HG02759 (cell line): ENCODE measurements at regions not wholly inside any gene's neighbourhood (a gene's known extent, or its start where the extent isn't known, plus 50 kb on each side); places are given as distances from the start of the nearest gene placed in this dataset.
"Not testable (repeated sequence)": the region's sequence is repeated elsewhere in the genome, so short reads cannot be mapped to it uniquely, and the experiment has no call there.

Experiments used
- ATAC-seq: cut with Tn5 transposase; IDR thresholded peaks from one replicate; pipeline ENCODE4 v1.9.1; 2021; ENCODE audit warnings: mild to moderate bottlenecking, moderate library complexity; ENCODE audit not compliant: unreplicated experiment

DNA sequence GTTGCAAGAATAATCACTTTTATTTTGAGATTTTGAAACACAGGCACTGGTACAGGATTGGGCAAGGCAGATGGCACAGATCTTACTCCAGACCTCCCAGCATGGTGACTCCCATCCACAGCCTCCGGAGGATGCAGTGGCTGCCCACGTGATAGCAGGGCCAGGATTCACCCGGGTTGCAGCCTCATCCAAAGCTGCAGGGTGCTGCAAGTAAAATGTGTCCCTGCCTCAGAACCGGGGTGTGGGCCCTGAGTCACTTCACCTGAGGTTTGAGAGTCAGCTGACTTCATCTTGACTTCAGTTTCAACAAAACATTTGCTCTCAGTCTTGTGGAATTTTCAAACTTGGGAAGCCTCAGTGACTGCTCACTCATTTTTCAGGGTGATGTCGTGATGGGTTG, 201.9 kb downstream of the FGF9 start:
- ATAC-seq: no peak

DNA sequence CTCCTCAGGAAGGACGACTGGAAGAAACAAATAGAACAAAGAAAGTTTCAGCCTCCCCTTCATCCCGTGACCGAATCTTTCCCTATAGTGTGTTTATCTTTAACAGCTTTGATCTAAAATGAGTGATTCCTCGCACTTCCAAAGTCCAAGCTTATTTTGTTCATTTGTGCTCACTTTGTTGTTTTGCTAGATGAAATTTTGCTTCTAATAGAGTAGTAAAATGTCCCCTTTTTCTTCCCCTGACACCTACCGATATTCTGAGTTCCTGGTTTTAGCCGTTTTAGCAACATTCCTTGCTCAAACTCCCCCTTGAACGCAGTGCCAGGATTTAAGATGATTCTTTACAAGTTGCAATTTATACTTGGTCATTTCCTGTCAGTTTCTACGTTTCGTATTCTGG, 204.2 kb downstream of the FGF9 start:
- no peak for ATAC-seq

DNA sequence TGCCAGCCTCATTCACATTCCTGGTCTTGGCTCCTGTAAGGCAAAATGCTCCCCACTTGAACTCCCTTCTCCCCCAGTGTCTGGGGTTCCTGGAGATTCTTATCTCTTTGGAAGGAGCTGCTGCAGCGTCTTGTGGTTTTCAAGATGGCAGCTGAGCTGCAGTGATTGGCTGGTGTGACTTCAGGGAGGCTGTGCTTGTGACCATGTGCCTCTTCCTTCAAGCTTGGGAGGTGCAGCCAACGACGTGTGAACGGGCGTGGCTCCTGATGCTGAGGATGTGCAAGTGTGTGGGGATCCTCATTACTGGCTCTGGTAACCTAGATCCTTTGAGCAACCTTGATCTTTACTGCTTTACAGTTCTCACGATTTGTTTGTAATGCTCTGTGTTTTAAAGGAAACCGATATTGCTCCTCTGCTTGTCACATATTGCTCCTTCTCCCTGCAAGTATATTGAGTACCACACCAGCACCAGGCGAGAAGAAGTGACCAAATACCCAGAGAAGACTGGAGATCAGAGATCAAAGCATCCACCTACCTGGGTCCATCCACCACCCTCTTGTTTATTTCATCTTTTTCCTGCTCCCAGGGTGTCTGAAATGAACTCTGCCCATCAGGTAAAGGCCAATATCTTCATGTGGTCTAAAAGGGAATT, 208.5 kb downstream of the FGF9 start:
- ATAC-seq: no peak

DNA sequence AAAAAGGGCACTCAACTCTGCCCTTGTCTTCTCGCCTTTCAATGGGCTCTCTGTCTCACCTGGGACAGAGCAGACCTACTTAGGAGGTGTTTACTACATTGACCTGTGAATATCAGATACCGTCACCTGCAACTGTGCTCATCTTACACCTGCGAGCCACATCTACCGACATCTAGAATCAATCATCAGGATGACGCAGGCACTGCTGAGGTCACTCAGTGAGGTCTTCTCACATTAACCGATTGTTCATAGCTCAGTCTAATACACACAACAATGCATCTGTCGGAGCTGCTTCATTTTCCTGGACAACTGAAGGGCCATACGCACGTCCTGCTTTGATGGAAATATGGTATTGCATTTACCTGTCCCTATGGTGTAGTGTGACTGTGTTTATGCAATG, 211.9 kb downstream of the FGF9 start:
- no peak for ATAC-seq

DNA sequence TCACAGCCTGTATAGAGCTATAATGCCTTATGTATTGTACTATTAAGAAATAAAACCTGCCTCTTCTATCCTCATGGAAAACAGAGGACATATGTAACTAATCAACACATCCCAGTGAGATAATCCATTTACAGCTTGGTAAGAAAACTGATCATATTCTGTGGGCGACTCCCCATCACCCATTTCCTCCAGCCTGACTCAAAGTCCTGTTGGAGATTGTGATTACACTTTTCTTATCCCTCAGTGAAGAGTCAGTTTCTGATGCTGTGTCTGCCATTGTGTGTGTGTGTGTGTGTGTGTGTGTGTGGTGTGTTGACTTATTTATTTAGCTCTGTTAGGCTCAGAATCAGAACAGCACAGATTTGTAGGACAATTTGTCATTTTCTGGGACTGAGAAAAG, 212.8 kb downstream of the FGF9 start:
- no peak for ATAC-seq

DNA sequence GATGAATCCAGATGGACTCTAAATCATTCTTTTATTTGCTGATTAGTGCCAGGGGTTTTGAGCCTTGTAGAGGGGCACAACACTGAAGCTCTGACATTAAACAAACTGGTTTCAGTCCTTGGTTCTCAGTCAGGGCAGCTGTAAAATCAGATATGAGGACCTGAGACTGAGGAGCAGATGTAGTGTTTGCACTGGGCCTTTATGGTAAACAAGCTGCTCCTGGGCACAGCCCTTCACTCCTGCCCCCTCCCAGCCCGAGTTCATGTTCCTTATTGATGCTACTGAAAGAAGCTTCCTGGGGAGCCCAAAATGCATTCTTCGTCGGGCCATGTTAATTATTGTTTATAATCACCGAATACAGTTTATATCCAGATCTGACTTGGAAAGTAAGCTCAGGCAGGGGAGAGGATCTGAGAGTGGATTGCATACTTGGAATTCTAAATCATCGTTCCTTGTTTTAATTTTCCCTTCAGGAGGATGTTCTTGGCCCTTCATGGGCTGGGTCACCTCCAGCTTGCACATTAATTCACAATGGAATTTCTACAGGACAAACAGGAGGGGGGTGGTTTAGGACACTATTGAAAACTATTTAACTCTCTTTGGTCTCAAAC, 213.5 kb downstream of the FGF9 start:
- no peak for ATAC-seq

DNA sequence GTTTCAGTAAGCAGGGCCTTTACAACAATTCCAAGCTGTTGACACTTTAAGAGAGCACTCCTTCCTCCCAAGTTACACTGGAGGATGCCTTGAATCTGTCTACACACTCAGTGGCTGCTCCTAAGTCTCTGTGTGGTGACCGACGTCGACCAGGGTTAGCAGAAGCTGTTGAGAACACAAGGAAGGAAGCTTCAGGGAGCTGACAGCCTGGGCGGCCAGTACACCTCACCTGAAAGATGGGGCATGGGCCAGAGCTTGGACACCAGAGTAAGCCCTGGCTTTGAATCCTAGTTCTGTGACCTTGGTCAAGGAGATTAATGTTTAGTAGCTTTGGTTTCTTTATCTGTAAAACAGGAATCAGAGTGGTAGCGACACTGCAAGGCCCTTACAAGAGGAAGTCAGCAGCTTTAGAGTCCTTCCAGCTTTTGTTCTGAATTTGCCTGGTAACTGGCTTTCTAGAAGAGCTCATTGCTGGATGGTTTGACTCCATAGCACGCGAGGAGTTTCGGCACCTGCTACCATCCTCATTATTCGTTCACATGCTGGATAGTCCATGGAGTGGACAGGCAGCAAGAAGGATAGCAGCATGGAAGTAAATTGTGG, 214.2 kb downstream of the FGF9 start:
- no peak for ATAC-seq

DNA sequence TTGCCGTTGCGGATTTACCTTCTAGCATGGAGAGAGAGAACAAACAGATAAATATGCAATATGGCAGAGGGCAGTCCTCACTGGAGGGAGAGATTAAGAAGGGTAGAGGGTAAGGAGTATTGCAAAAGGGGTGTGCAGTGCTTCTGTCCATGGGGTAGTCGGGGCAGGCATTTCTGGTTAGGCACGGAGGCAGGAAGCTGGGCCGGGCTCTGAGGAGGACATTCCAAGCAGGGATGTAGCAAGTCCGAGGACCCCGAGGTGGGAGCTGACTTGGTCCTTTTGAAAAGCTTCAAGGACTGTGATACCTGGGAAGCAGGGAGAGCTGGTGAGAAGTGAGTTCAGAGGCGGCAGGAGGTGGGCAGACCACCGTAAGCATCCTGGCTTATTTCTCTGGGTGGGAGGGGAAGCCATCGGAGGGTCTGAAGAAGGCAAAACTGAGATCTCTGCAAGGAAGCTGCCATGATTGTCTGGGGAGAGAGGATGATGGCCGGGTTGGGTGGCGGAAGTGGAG, 214.9 kb downstream of the FGF9 start:
- ATAC-seq: no peak

DNA sequence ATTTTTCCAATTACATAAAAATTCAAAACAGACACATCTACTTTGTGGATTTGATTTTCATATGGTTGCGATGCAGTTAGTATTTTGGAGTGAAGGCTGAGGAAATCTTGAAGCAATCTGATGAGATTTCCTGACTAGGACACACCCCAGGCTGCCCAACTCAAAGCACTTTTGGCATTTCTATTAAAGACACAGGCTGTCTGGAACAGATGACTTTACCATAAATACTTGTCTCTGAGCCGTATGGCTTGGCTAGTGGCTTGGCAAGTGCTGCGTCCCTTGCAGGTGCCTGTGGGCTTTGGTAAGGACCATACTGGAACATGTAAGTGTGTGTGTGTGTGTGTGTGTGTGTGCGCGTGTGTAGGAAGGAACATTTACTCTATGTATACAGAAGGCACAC, 218.8 kb downstream of the FGF9 start:
- no peak for ATAC-seq

DNA sequence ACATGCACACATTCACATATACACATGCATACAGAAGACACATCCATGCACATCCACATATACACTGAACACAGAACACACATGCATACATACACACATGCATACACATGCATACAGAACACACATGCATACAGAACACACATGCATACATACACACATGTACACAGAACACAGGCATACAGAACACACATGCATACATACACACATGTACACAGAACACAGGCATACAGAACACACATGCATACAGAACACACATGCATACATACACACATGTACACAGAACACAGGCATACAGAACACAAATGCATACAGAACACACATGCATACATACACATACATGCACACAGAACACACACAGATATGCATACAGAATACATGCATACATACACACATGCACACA, 219.3 kb downstream of the FGF9 start:
- not testable (repeated sequence) for ATAC-seq

DNA sequence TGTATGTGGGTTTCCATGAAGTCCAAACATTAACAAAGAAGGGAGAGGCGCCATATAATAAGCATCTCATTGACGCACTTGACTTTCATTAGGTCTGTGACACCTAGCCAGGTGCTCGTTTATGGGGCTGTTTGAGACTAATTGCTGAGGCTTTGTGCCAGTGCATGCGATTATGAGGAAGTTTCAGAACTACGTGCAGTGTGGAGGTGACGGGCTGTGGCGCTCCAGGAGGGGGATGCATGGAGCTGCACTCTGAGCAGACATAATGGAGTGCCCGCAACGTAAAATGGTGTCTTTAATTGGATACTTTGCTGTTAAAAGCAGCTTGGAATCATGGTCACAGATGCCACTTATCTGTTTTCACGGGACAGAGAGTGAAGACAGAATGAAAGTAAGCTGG, 223.2 kb downstream of the FGF9 start:
- no peak for ATAC-seq

DNA sequence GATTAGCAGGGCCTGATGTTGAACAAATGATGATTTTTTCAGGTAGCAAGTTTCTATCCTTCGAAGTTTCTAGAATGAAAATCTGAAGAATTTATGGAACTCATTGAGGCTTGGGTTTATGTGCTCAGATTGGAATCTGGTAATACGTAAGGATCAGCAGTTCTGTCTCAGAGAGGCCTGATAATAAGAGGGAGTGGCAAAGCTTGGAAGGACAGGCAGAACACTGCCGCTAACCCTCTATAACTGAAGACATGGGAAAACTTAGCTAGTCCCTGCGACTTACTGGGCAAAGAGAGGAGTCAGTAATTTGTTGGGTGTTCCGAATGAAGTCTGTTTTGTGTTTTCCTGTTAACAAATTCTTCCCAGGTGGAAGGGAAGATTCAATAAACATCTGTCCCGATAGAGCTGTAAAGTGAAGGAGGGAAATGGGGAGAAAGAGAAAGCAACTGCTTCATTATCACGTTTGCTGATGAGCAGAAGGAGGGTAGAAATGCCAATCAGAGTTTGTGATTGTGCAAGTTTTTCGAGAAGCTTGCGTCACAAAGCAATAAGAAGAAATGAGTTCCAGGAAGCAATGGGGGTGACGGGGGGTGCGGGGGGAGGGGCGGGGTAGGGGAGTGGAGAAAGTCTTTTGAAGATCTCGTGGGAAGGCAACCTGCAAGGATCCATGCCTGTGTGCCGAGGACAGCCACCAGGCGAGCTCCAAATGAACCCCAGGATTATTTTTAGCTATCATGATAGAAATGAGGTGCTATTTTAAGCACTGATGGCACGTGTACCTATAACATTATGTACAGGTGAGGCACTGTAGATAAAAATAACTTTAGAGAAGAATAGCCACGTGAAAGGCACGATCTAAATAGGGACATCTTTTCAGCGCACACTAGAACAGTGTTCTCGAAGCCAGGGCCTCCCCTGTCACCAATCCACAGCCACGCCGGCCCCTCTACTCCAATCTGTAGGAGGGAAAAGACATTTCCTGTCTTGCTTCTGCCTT, 224.1 kb downstream of the FGF9 start:
- no peak for ATAC-seq

DNA sequence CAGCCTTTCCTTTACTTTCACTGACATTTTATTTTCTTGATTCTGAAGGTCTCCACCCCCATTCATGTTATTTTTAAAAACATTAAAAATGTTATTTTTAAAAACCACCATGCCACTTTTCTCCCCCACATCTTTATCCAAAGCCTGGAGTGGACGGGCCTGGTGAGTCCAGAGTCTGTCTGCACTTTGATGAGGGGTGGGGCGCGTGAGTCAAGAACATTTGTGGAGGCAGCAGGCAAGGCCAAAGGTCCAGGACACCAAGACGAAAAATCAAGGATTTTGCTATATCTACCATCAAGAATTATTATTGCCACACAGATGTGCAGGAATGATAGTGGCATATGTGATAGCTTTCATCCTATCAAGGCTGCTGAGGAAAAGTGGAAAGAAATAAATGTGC, 224.9 kb downstream of the FGF9 start:
- no peak for ATAC-seq

DNA sequence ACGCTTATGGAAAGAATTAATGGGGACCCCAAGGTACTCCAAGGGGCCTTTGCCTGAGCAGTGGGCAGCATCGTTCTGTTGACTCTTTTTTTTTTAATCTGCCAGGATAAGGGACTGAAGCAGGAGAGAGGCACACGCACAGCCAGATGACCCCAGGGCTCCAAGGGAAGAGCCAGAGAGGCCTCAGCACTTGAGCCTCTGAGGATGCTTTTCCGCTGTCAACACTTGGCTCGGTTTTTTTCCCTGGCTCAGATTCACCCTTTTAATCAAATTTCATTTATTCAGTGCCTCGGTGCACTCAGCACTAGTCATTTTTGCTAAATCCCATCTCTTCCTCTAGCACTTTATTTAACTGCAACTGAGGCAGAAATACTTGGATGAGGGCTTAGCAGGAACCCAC, 226.3 kb downstream of the FGF9 start:
- no peak for ATAC-seq

DNA sequence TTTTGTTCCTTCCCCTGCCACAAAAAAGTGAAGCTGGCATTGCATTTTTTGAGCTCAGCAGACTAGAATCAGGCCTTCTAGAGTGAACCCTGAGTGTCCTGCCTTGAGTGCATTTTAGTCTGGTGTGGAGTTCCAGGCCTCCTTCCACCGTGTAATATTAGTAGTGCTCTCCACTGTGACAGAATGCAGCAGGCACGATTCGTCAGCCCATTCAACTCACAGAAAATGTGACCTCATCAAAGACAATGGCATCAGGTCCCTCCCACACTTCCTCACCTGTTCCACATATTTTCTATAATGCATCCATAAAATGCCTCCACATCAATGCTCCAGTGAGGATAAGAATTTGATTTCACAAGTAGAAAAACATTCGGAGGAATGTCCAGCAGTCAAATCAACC, 227.6 kb downstream of the FGF9 start:
- no peak for ATAC-seq

DNA sequence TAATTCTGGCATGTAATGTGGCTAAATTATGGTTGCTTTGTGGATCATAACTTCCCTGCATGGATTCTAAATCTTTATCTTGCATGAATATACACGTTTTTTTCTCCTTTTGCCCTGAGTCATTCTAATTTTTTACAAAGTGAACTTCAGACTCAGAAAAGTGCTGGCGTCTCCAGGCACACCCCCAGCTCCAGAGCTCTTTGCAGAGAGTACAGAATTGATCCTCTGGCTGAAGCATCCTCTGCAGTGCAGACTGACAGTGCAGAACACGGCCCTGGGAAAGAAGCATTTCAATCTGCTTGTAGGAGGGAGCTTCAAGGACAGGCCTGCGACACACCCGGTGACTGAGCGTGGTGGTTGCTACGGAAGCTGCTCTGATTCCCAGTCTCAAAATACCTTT, 228.1 kb downstream of the FGF9 start:
- no peak for ATAC-seq

DNA sequence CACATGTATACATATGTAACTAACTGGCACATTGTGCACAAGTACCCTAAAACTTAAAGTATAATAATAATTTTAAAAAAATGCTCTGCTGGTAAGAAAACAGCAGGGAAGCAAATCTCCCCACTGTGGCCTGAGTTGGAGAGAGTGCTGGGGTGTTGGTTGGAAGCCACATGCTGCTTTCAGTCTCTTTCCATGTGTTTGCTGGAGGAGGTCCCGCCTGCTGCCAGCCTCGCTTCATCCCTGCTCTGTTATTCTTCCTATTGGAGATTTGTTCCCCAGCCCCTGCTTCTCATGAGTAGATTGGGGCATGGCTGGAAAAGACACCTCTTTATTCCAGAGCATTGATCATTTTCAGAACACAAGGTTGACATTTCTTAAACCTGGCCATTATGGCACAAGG, 230.5 kb downstream of the FGF9 start:
- no peak for ATAC-seq

DNA sequence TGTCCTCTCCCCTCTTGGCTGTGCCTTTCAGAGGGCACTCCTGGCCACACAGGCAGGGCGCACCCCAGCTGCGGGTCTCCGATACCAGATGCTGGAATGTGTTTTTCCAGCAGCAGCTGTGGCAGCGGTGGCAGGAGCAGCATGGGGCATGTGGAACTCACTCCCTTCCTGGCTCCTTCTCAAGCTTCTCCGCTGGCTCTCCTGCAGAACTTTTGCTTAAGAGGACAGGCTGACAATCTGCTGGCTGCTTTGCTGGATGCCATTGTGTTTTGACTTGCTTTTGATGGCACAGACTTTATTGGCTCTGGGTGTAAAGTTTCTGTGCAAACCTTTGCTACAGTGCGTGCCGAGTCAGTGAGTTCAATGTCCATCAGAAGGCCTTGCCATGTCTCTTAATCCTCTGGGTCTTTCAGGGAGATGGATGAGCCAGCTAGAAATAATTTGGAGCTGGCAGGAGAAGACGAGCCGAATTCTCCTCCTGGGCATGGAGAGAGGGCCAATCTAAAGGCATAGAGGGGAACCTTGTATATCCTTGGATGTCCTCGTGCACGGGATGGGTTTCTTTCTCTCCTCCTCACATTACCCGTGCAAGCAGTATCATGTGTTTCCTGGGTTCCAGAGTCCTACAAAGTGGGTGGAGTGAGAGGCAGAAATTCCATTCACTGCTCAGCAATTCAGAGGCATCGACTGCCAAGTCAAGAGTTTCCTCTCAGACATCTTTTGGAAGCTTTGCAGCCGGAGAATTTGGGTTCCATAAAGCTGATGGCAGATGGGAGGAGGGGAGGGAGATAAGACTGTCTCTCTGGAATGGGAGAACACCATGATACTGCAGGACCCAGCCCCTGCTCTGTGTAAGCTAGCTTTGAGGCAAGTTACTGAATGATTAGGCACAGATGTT, 231.2 kb downstream of the FGF9 start:
- no peak for ATAC-seq

DNA sequence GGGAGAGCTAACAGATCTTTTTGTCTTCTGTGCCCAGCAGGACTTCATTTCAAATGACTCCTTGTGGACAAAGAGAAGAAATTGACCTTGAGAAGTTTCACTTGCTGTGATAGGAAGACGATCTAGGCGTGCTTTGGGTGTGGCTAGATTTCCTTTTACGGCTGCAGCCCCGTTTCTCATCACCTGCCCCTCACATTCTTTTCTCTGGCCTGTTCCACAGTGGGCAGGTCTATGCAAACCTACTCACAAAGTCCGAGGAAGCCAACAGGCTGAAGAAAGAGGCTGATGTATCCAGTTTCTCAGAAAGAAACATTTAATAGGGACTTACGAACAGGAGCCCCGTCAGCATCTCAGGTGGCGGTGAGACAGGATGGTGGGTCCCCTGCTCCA, 231.8 kb downstream of the FGF9 start:
- ATAC-seq: no peak

DNA sequence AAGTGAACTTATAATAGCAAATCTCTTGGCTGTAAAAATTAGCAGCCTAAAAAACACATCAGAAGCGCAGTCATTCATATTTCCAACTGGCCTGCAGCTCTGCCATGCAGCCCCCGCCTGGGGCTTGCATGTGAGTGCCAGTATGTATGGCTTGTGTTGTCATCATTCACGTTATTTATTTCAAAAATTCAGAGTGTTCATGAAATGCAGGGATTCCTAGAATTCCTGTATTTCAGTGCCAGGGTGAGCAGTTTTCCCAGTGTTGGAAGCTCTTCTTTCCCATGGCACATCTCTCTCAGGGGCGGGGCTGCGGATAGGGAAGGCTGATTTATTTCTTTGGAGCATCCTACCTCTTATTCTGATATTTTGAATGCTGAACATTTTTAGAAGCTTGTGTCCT, 234.6 kb downstream of the FGF9 start:
- no peak for ATAC-seq
